ENCODE measurements at regions not wholly inside any gene's neighbourhood (a gene's known extent, or its start where the extent isn't known, plus 50 kb on each side); places are given as distances from the start of the nearest gene placed in this dataset.

DNA sequence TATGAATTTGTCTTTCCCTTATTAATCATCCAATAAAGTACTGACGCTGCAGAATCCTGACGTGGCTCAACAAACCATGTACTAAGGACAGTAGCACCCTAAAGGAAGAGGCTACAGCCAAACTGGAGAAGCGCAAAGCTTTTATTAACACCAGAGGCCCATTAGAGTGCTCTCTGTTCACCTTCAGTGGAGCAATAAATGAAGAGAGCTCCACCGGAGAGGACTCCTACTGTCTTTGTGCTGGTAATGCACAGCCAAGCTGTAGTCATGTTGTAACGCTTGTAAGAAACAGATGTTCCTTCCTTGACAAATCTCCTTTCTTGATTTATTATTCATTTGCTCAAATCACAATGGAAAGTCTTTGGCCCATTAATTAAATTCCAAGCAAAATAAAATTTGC, 220.7 kb upstream of the RRP15 start:
- CTCF ChIA-PET = no interaction called here
- TF ChIP-seq RCOR1 (conservative IDR thresholded peaks at IDR 0.05; ENCODE audit: low read depth, low read length) (no peak), BHLHE40 (IDR thresholded peaks at IDR 0.05; ENCODE audit: borderline replicate concordance in 1 of 2, low read depth in 2 of 2, low read length in 1 of 2) (no peak), ELK1 (IDR thresholded peaks at IDR 0.05; ENCODE audit: low read depth, low read length) (no peak)
- TF ChIP-seq, protein P1, sequence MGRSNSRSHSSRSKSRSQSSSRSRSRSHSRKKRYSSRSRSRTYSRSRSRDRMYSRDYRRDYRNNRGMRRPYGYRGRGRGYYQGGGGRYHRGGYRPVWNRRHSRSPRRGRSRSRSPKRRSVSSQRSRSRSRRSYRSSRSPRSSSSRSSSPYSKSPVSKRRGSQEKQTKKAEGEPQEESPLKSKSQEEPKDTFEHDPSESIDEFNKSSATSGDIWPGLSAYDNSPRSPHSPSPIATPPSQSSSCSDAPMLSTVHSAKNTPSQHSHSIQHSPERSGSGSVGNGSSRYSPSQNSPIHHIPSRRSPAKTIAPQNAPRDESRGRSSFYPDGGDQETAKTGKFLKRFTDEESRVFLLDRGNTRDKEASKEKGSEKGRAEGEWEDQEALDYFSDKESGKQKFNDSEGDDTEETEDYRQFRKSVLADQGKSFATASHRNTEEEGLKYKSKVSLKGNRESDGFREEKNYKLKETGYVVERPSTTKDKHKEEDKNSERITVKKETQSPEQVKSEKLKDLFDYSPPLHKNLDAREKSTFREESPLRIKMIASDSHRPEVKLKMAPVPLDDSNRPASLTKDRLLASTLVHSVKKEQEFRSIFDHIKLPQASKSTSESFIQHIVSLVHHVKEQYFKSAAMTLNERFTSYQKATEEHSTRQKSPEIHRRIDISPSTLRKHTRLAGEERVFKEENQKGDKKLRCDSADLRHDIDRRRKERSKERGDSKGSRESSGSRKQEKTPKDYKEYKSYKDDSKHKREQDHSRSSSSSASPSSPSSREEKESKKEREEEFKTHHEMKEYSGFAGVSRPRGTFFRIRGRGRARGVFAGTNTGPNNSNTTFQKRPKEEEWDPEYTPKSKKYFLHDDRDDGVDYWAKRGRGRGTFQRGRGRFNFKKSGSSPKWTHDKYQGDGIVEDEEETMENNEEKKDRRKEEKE (IDR thresholded peaks at IDR 0.05) = no peak
- in situ Hi-C loops (cut with MboI) = no loop called here
- no peak overlapping the region for H2AFZ ChIP-seq (ENCODE audit: control insufficient read depth, low read depth, low read length)
- FAIRE-seq (no peak), DNase-seq (ENCODE audit: low read depth, low spot score) (no peak), ATAC-seq (no peak)
- H3K79me2 ChIP-seq (ENCODE audit: control insufficient read depth, insufficient read depth, low read length) = no peaks in the 10 kb centered on the region
- intact Hi-C loops (cut with micrococcal nuclease; ENCODE audit: unreplicated experiment) = no loop called here
- H3K9ac ChIP-seq (ENCODE audit: control insufficient read depth, insufficient read depth, low read length) = no peak overlapping the region
- H4K20me1 ChIP-seq (ENCODE audit: control insufficient read depth, insufficient read depth) = no peaks in the 10 kb centered on the region
- BruUV-seq (replicated peaks) = no TSS peak
- no peaks in the 10 kb centered on the region for H3K4me1 ChIP-seq (ENCODE audit: control insufficient read depth, insufficient read depth, low read length)
- H3K9me3 ChIP-seq (replicated peaks; ENCODE audit: control insufficient read depth, insufficient read depth, low read length) = no peaks in the 10 kb centered on the region
- 43% methylated on average over 5 of the region's 5 CpGs for WGBS (ENCODE audit: insufficient coverage, insufficient replicate concordance, low lambda C conversion rate, missing lambda C conversion rate)
- RAD21 ChIA-PET (ENCODE audit: unreplicated experiment) = no interaction called here
- POLR2A ChIA-PET = no interaction called here
- no peak overlapping the region for H3K4me2 ChIP-seq (ENCODE audit: control insufficient read depth, insufficient read depth)
- H3K27me3 ChIP-seq (replicated peaks in 1 of 2; ENCODE audit: control insufficient read depth in 2 of 2, insufficient read depth in 2 of 2, low read length in 1 of 2) = no peaks in the 10 kb centered on the region; a peak in 1 of 4 replicates
- SMC1A ChIA-PET (ENCODE audit: uncharacterized antibody, unreplicated experiment) = no interaction called here
- no peaks in the 10 kb centered on the region for H3K36me3 ChIP-seq (ENCODE audit: control insufficient read depth in 2 of 2, insufficient read depth in 2 of 2, low read length in 1 of 2)
- no peak overlapping the region for H3K4me3 ChIP-seq
- no peak overlapping the region for H3K27ac ChIP-seq (ENCODE audit: control insufficient read depth, insufficient read depth)
